H1 (cell line): ENCODE measurements at regions not wholly inside any gene's neighbourhood (a gene's known extent, or its start where the extent isn't known, plus 50 kb on each side); places are given as distances from the start of the nearest gene placed in this dataset.

Experiments
- CTCF ChIP-seq, 3 experiments: IDR thresholded peaks; 1 replicate in 2 of 3; 2 replicates in 1 of 3; pipeline versions ENCODE4 v1.5.1 to v1.6.1; 2011; ENCODE audit warnings: low read length in 3 of 3, mild to moderate bottlenecking in 3 of 3, inconsistent platforms in 2 of 3, low read depth in 1 of 3, moderate library complexity in 1 of 3; ENCODE audit not compliant: insufficient read depth in 1 of 3; ENCODE audit errors: control extremely low read depth in 1 of 3

- TF ChIP-seq CTCF (IDR thresholded peaks at IDR 0.05; ENCODE audit: control extremely low read depth in 1 of 3, insufficient read depth in 1 of 3, low read depth in 1 of 3, low read length in 3 of 3), result no peak
Observed at GRCh38 chr6:141158740-141159139, 974.0 kb upstream of the GJE1 start (continued).
